Fibroblast of lung (primary cell): ENCODE measurements at regions not wholly inside any gene's neighbourhood (a gene's known extent, or its start where the extent isn't known, plus 50 kb on each side); places are given as distances from the start of the nearest gene placed in this dataset.

ENCODE experiments used
- EZH2 ChIP-seq: IDR thresholded peaks from 2 replicates; pipeline ENCODE4 v1.5.1; 2012; ENCODE audit warnings: low read length, control low read depth, mild to moderate bottlenecking; ENCODE audit errors: missing control alignments
- TF ChIP-seq, protein P1 (sequence below), 2 donors: IDR thresholded peaks in 1 of 2; conservative IDR thresholded peaks in 1 of 2; 1 replicate in 1 of 2; 2 replicates in 1 of 2; pipeline ENCODE4 v1.5.1; 2011 to 2012; ENCODE audit warnings: low read length in 2 of 2, control low read depth in 1 of 2, inconsistent platforms in 1 of 2, low read depth in 1 of 2, mild to moderate bottlenecking in 1 of 2

- TF ChIP-seq, protein P1, sequence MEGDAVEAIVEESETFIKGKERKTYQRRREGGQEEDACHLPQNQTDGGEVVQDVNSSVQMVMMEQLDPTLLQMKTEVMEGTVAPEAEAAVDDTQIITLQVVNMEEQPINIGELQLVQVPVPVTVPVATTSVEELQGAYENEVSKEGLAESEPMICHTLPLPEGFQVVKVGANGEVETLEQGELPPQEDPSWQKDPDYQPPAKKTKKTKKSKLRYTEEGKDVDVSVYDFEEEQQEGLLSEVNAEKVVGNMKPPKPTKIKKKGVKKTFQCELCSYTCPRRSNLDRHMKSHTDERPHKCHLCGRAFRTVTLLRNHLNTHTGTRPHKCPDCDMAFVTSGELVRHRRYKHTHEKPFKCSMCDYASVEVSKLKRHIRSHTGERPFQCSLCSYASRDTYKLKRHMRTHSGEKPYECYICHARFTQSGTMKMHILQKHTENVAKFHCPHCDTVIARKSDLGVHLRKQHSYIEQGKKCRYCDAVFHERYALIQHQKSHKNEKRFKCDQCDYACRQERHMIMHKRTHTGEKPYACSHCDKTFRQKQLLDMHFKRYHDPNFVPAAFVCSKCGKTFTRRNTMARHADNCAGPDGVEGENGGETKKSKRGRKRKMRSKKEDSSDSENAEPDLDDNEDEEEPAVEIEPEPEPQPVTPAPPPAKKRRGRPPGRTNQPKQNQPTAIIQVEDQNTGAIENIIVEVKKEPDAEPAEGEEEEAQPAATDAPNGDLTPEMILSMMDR (conservative IDR thresholded peaks at IDR 0.05 in 1 of 2, IDR thresholded peaks at IDR 0.05 in 1 of 2; ENCODE audit: low read depth in 1 of 2, low read length in 2 of 2) = no peak
- no peak for TF ChIP-seq EZH2
Observed at GRCh38 chr11:109140426-109140825, 281.6 kb upstream of the C11orf87 start.
